ENCODE measurements at regions not wholly inside any gene's neighbourhood (a gene's known extent, or its start where the extent isn't known, plus 50 kb on each side); places are given as distances from the start of the nearest gene placed in this dataset.
A peak's percentile ranks its signal among the peaks of the same experiment; 100 is the strongest.

DNA sequence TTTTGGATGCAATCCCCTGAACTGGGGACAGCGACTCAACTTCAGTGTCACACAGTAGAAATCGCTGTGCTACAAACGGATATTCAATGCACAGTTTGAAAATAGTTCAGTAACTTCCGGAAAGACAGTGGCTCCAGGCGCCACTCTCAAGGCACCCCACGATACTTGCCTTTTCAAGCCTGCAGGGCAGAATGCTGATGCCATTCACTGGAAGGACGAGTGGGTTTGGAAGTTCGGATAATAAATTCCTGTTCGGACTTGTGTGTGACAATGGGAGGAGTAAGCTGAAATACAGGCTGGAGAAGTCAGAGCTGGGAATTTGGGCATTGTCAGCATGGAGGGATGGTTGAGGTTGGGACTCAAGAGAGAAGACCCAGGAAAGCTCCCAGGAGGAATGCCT lies 64.3 kb upstream of the HELT start:
- no peaks in the 10 kb centered on the region for H3K9me3 Mint-ChIP-seq
- TF ChIP-seq, protein P1, sequence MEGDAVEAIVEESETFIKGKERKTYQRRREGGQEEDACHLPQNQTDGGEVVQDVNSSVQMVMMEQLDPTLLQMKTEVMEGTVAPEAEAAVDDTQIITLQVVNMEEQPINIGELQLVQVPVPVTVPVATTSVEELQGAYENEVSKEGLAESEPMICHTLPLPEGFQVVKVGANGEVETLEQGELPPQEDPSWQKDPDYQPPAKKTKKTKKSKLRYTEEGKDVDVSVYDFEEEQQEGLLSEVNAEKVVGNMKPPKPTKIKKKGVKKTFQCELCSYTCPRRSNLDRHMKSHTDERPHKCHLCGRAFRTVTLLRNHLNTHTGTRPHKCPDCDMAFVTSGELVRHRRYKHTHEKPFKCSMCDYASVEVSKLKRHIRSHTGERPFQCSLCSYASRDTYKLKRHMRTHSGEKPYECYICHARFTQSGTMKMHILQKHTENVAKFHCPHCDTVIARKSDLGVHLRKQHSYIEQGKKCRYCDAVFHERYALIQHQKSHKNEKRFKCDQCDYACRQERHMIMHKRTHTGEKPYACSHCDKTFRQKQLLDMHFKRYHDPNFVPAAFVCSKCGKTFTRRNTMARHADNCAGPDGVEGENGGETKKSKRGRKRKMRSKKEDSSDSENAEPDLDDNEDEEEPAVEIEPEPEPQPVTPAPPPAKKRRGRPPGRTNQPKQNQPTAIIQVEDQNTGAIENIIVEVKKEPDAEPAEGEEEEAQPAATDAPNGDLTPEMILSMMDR (conservative IDR thresholded peaks at IDR 0.05): no peak
- no peak overlapping the region for H3K27ac Mint-ChIP-seq
- H3K36me3 Mint-ChIP-seq: no peaks in the 10 kb centered on the region
- no peak overlapping the region for H3K4me3 Mint-ChIP-seq
- peaks cover 15% of the 10 kb centered on the region for H3K27me3 Mint-ChIP-seq
- peaks cover 10% of the 10 kb centered on the region for H3K4me1 Mint-ChIP-seq (ENCODE audit: unreplicated experiment)
- DNase-seq (ENCODE audit: extremely low spot score, unreplicated experiment): peak; percentile 49

GRCh38 chr4:184954482-184954881 lies 63.8 kb upstream of the HELT start:
- no peak overlapping the region for H3K27ac Mint-ChIP-seq
- H3K4me1 Mint-ChIP-seq (ENCODE audit: unreplicated experiment): peaks cover 11% of the 10 kb centered on the region
- peak; percentile 36 for DNase-seq (ENCODE audit: extremely low spot score, unreplicated experiment)
- H3K9me3 Mint-ChIP-seq: no peaks in the 10 kb centered on the region
- TF ChIP-seq, protein P1 (conservative IDR thresholded peaks at IDR 0.05): no peak
- peaks cover 15% of the 10 kb centered on the region for H3K27me3 Mint-ChIP-seq
- H3K36me3 Mint-ChIP-seq: no peaks in the 10 kb centered on the region
- no peak overlapping the region for H3K4me3 Mint-ChIP-seq

GRCh38 chr4:184955116-184955515 lies 63.2 kb upstream of the HELT start:
- TF ChIP-seq, protein P1 (conservative IDR thresholded peaks at IDR 0.05): no peak
- no peak overlapping the region for H3K4me3 Mint-ChIP-seq
- no peak overlapping the region for H3K27ac Mint-ChIP-seq
- H3K36me3 Mint-ChIP-seq: no peaks in the 10 kb centered on the region
- H3K9me3 Mint-ChIP-seq: no peaks in the 10 kb centered on the region
- H3K4me1 Mint-ChIP-seq (ENCODE audit: unreplicated experiment): peaks cover 18% of the 10 kb centered on the region
- no peak for DNase-seq (ENCODE audit: extremely low spot score, unreplicated experiment)
- H3K27me3 Mint-ChIP-seq: peaks cover 11% of the 10 kb centered on the region

DNA sequence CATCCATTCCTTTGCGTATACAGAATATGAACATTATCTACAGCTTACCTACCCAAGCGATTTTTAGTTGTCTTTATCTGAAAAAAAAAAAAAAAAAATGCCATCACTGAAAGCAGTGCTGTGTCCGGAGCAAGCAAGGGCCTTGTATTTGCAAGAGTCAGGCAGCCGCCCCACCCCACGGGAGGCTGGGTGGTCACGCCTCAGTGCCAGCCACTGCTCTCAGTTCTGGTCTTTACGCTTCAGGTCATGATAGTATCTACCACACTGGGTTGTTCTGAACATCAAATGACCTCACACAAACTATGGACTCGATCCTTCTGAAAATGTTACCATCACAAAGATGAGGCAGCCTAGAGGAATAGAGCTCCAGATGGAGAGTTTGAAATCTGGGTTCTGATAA lies 62.7 kb upstream of the HELT start:
- peaks cover 23% of the 10 kb centered on the region for H3K4me1 Mint-ChIP-seq (ENCODE audit: unreplicated experiment)
- TF ChIP-seq, protein P1 (conservative IDR thresholded peaks at IDR 0.05): no peak
- DNase-seq (ENCODE audit: extremely low spot score, unreplicated experiment): peak; percentile 51

DNA sequence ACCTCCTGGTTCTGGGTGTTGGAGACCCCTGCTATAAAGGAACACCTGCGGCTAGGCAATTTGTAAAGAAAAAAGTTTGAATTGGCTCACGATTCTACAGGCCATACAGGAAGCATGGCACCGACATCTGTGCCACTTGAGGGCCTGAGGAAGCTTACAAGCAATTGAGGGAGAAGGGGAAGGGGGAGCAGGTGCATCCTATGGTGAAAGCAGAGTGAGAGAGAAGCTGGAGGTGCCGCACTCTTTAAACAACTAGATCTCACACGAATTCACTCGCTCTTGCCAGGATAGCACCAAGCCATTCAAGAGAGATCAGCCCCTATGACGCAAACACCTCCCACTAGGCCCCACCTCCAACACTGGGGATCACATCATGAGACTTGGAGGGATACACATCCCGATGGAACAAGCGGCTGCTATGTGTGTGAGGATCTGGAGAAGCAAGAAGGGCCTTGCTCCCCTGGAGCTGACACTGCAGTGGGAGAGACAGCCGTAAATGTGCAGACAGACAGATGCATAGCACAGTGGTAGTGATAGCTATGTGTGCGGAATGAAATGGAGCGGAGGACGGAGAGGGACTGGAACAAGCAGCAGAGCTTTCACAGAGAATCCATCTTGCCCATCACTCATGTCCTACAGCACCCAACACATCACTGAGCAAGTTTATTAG lies 60.7 kb upstream of the HELT start:
- Mint-ChIP-seq H3K36me3 (no peaks in the 10 kb centered on the region), H3K27me3 (peaks cover 8% of the 10 kb centered on the region), H3K27ac (no peak overlapping the region), H3K4me3 (no peak overlapping the region), H3K9me3 (no peaks in the 10 kb centered on the region), H3K4me1 (ENCODE audit: unreplicated experiment) (peaks cover 27% of the 10 kb centered on the region)
- TF ChIP-seq, protein P1 (conservative IDR thresholded peaks at IDR 0.05): no peak
- DNase-seq (ENCODE audit: extremely low spot score, unreplicated experiment): peak; percentile 10

More for the DNA sequence above, 62.7 kb upstream of the HELT start:
- Mint-ChIP-seq H3K4me3 (no peak overlapping the region), H3K9me3 (no peaks in the 10 kb centered on the region), H3K36me3 (no peaks in the 10 kb centered on the region), H3K27ac (no peak overlapping the region), H3K27me3 (peaks cover 10% of the 10 kb centered on the region)

All from type B pancreatic cell (in vitro differentiated cells).